Neural crest cell (in vitro differentiated cells): ENCODE measurements at regions not wholly inside any gene's neighbourhood (a gene's known extent, or its start where the extent isn't known, plus 50 kb on each side); places are given as distances from the start of the nearest gene placed in this dataset.
A peak's percentile ranks its signal among the peaks of the same experiment; 100 is the strongest.

Source experiments
- DNase-seq: peaks from one replicate; pipeline ENCODE4 v3.0.0; 2021; ENCODE audit warnings: low read depth, mixed read lengths, low spot score
- H3K27ac Mint-ChIP-seq: one replicate; pipeline ENCODE4 v1.8.0; 2021; ENCODE audit warnings: mild to moderate bottlenecking, mixed read lengths; ENCODE audit not compliant: unreplicated experiment
- H3K27me3 Mint-ChIP-seq: 2 replicates; pipeline ENCODE4 v1.8.0; 2021; ENCODE audit warnings: low read depth, mild to moderate bottlenecking, mixed read lengths
- H3K36me3 Mint-ChIP-seq: 2 replicates; pipeline ENCODE4 v1.8.0; 2021; ENCODE audit warnings: low read depth, mild to moderate bottlenecking, mixed read lengths
- H3K4me1 Mint-ChIP-seq: 2 replicates; pipeline ENCODE4 v1.8.0; 2021; ENCODE audit warnings: mixed read lengths
- H3K4me3 Mint-ChIP-seq: one replicate; pipeline ENCODE4 v1.8.0; 2021; ENCODE audit warnings: mild to moderate bottlenecking, mixed read lengths
- H3K9me3 Mint-ChIP-seq: 2 replicates; pipeline ENCODE4 v1.8.0; 2021; ENCODE audit warnings: mixed read lengths
- TF ChIP-seq, protein P1 (sequence below): fragments of 200-600 bp; sonication (generic); conservative IDR thresholded peaks from 2 replicates; pipeline ENCODE4 v1.5.0; 2021; ENCODE audit warnings: antibody characterized with exemption, mild to moderate bottlenecking

DNA sequence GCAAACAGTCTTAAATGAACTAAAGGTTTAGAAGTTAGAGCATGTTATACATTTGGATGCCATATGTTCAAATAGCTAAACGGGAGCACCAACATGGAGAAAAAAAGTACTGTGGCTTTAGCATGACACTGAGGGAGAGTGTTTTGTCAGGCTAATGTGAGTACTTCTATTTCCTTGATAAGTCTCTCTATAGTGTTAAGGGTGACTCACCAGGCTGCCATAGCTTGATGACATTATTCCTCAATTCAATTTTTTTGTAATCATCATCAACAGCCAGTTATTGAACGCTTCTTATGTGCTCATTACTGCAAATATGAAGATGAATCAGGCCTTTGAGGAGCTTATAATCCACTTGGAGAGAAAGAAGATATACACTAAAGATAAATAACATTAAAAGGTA is 211.4 kb upstream of the GPR101 start:
- no peak for DNase-seq
- H3K36me3 Mint-ChIP-seq = peaks cover 2% of the 10 kb centered on the region
- no peaks in the 10 kb centered on the region for H3K27me3 Mint-ChIP-seq
- TF ChIP-seq, protein P1, sequence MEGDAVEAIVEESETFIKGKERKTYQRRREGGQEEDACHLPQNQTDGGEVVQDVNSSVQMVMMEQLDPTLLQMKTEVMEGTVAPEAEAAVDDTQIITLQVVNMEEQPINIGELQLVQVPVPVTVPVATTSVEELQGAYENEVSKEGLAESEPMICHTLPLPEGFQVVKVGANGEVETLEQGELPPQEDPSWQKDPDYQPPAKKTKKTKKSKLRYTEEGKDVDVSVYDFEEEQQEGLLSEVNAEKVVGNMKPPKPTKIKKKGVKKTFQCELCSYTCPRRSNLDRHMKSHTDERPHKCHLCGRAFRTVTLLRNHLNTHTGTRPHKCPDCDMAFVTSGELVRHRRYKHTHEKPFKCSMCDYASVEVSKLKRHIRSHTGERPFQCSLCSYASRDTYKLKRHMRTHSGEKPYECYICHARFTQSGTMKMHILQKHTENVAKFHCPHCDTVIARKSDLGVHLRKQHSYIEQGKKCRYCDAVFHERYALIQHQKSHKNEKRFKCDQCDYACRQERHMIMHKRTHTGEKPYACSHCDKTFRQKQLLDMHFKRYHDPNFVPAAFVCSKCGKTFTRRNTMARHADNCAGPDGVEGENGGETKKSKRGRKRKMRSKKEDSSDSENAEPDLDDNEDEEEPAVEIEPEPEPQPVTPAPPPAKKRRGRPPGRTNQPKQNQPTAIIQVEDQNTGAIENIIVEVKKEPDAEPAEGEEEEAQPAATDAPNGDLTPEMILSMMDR = no peak
- H3K9me3 Mint-ChIP-seq = peaks cover 24% of the 10 kb centered on the region
- H3K27ac Mint-ChIP-seq = no peak overlapping the region
- no peak overlapping the region for H3K4me3 Mint-ChIP-seq
- no peaks in the 10 kb centered on the region for H3K4me1 Mint-ChIP-seq

DNA sequence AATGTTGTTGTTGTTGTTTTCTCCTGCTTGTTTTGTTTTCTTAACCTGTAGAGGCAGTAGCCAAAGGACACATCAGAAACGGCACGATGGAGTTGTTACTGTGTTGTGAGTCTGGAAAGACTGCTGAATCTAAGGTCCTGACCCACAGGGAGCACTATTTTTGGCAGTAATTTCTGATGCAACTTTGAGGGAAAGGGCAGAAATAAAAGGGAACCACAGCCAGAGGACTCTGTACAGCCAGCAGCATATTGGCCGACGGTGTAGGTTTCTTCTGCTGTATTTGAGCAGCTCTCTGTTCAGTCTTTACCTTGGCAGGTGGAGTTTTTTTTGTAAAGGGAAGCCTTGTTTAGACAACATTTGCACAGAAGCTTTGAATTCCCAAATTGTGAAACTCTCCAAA is 203.0 kb upstream of the GPR101 start:
- peaks cover 27% of the 10 kb centered on the region for H3K27me3 Mint-ChIP-seq
- TF ChIP-seq, protein P1 = no peak
- H3K27ac Mint-ChIP-seq = no peak overlapping the region

DNA sequence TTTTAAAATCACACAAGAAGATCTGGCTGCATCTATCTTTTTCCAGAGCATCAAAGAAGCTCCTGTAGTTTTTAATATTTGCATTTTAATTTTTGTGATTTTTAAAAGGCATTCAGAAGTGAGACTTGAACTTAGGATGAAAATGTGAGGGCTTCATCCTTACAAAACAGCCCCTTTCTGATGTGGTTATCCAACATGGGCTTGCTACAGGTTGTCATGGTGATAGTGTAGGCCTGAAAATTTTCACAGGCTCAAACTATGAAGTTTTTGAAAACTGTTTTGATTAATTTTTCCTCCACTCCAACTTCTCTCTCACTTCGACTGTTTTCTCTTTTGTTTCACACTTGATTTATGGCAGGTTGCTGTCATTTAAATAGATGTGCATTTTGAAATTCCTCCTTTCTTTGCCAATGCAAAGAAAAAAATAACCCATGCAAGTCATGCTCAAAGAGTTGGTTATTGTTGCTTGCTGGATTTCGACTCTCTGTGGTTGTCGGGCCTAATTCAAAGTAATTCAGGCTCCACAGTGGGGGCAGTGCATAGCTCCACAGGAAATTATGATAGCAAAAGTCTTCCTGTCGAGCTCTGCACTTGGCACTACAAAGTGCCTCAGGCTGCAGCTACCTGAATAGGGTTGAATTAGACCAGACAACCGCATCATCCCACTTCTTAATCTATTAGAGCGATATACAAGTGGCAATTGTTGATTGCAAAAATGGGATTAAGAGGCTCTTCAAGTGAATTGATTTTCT is 201.0 kb upstream of the GPR101 start:
- Mint-ChIP-seq H3K36me3 (no peaks in the 10 kb centered on the region), H3K9me3 (peaks cover 2% of the 10 kb centered on the region), H3K4me1 (peaks cover 42% of the 10 kb centered on the region), H3K27ac (no peak overlapping the region), H3K4me3 (peak overlapping the region; percentile 18), H3K27me3 (peaks cover 30% of the 10 kb centered on the region)
- no peak for DNase-seq
- TF ChIP-seq, protein P1 = no peak

More for the DNA sequence above, 203.0 kb upstream of the GPR101 start:
- H3K36me3 Mint-ChIP-seq = no peaks in the 10 kb centered on the region
- no peak overlapping the region for H3K4me3 Mint-ChIP-seq
- H3K4me1 Mint-ChIP-seq = peaks cover 42% of the 10 kb centered on the region
- peaks cover 8% of the 10 kb centered on the region for H3K9me3 Mint-ChIP-seq
- no peak for DNase-seq

DNA sequence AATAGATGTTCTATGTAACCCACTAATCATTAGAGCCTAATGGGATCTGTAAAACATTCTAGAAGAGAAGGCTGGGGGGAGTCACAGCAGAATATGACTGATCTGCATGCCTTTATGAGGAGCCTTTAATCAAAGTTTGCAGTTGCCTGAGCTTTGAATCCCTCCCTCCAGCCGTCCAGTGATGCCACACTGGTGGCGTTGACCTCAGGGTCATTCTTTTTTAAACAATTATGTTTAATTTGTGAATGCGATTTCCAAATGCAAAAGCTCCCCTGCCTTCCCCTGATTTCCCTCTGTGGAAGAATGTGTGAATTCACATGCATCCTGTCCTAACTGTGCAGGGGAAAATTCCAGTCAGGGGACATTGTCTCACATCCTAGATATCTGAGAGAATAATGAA is 199.7 kb upstream of the GPR101 start:
- Mint-ChIP-seq H3K4me3 (no peak overlapping the region), H3K9me3 (peaks cover 2% of the 10 kb centered on the region), H3K27ac (no peak overlapping the region), H3K27me3 (peaks cover 24% of the 10 kb centered on the region), H3K36me3 (no peaks in the 10 kb centered on the region), H3K4me1 (peaks cover 42% of the 10 kb centered on the region)
- TF ChIP-seq, protein P1 = no peak
- no peak for DNase-seq

DNA sequence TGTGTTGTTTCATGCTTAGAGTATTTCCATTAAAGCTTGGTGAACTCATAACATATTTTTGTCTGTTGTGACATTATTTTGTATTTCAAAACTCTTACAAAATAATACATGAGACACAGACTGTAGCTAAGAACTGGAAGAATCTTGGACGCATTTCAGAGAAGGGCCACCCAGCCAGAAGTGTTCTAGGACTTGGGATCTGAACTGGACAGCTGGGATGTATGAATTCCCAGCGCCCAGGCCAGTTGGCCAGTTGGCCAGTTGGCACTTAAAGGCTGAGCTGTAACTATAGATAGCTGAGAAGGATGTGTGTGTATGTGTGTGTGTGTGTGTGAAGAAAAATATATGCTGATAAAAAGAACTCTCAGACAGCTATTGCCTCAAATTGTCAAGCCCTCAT is 193.4 kb upstream of the GPR101 start:
- H3K36me3 Mint-ChIP-seq = no peaks in the 10 kb centered on the region
- H3K4me1 Mint-ChIP-seq = no peaks in the 10 kb centered on the region
- no peak overlapping the region for H3K27ac Mint-ChIP-seq
- DNase-seq = no peak
- H3K4me3 Mint-ChIP-seq = no peak overlapping the region
- TF ChIP-seq, protein P1 = no peak
- peaks cover 10% of the 10 kb centered on the region for H3K9me3 Mint-ChIP-seq
- peaks cover 11% of the 10 kb centered on the region for H3K27me3 Mint-ChIP-seq
